Upper lobe of left lung (tissue), 6 donors: ENCODE measurements at regions not wholly inside any gene's neighbourhood (a gene's known extent, or its start where the extent isn't known, plus 50 kb on each side); places are given as distances from the start of the nearest gene placed in this dataset.

ENCODE experiments used
- ATAC-seq, 2 donors: fragments of 200-7000 bp; cut with Tn5 transposase; one replicate each; pipeline ENCODE4 v1.9.1; 2022; ENCODE audit warnings: mild to moderate bottlenecking in 2 of 2, moderate library complexity in 2 of 2; ENCODE audit not compliant: low FRiP score in 2 of 2
- DNase-seq, 2 donors: peaks; one replicate each; pipeline ENCODE4 v3.0.0-alpha.2; 2019 to 2020
- H3K27ac ChIP-seq, 4 donors: fragments of 200-600 bp; sonication (generic); one replicate each; pipeline ENCODE4 v1.5.1; 2016 to 2019
- H3K27me3 ChIP-seq, 4 donors: fragments of 200-600 bp; sonication (generic); one replicate each; pipeline ENCODE4 v1.5.1; 2017 to 2019
- H3K36me3 ChIP-seq, 4 donors: fragments of 200-600 bp; sonication (generic); one replicate each; pipeline ENCODE4 v1.5.1; 2016 to 2019
- H3K4me1 ChIP-seq, 4 donors: fragments of 200-600 bp; sonication (generic); one replicate each; pipeline ENCODE4 v1.5.1; 2018 to 2019
- H3K4me3 ChIP-seq, 4 donors: fragments of 200-600 bp; sonication (generic); one replicate each; pipeline ENCODE4 v1.5.1; 2017 to 2019; ENCODE audit warnings: mild to moderate bottlenecking in 2 of 4, moderate library complexity in 1 of 4
- H3K9me3 ChIP-seq, 4 donors: fragments of 200-600 bp; sonication (generic); one replicate each; pipeline ENCODE4 v1.5.1; 2018 to 2019
- EP300 ChIP-seq, 4 donors: sonication (generic); formaldehyde crosslinking; IDR thresholded peaks; one replicate each; pipeline ENCODE4 v1.5.1; 2017; ENCODE audit warnings: antibody characterized with exemption in 4 of 4, control low read depth in 2 of 4
- POLR2A ChIP-seq, 4 donors: fragments of 450-650 bp; IDR thresholded peaks; one replicate each; pipeline ENCODE4 v1.5.1; 2016 to 2017; ENCODE audit warnings: antibody characterized with exemption in 4 of 4, mild to moderate bottlenecking in 2 of 4
- POLR2AphosphoS5 ChIP-seq, 2 donors: sonication (generic); formaldehyde crosslinking; IDR thresholded peaks; one replicate each; pipeline ENCODE4 v1.5.1; 2017; ENCODE audit warnings: antibody characterized with exemption in 2 of 2
- WGBS, 2 donors: methylation state at CpG; one replicate each; pipeline ENCODE4 v1.1.5; 2017 to 2018; 5-methylcytosine and 5-hydroxymethylcytosine counted together
- TF ChIP-seq, protein P1 (sequence below), 6 experiments: fragments of 450-650 bp in 4 of 6; fragments of 200-600 bp in 2 of 6; sonication (generic) in 2 of 6; IDR thresholded peaks; one replicate each; pipeline ENCODE4 v1.5.1; 2016 to 2019; ENCODE audit warnings: antibody characterized with exemption in 6 of 6
- donor health status: DM: no; HTN: no; CAD: no; lungs with moderate emphysema.
- donor health status: DM: no; HTN: yes; CAD: no; lungs with severe emphysema.

GRCh38 chr12:4991373-4991772, 52.3 kb upstream of the KCNA5 start:
- WGBS, 2 donors, result 68 to 80% methylated on average over 6 of the region's 6 CpGs
- Histone ChIP-seq H3K4me1 (no peaks in the 10 kb centered on the region), H3K36me3 (no peaks in the 10 kb centered on the region), H3K4me3 (no peak overlapping the region), H3K27me3 (no peaks in the 10 kb centered on the region), H3K27ac (no peak overlapping the region), H3K9me3 (no peaks in the 10 kb centered on the region)
- TF ChIP-seq POLR2A (IDR thresholded peaks at IDR 0.05) (no peak), POLR2AphosphoS5 (IDR thresholded peaks at IDR 0.05) (no peak)
- TF ChIP-seq, protein P1, sequence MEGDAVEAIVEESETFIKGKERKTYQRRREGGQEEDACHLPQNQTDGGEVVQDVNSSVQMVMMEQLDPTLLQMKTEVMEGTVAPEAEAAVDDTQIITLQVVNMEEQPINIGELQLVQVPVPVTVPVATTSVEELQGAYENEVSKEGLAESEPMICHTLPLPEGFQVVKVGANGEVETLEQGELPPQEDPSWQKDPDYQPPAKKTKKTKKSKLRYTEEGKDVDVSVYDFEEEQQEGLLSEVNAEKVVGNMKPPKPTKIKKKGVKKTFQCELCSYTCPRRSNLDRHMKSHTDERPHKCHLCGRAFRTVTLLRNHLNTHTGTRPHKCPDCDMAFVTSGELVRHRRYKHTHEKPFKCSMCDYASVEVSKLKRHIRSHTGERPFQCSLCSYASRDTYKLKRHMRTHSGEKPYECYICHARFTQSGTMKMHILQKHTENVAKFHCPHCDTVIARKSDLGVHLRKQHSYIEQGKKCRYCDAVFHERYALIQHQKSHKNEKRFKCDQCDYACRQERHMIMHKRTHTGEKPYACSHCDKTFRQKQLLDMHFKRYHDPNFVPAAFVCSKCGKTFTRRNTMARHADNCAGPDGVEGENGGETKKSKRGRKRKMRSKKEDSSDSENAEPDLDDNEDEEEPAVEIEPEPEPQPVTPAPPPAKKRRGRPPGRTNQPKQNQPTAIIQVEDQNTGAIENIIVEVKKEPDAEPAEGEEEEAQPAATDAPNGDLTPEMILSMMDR (IDR thresholded peaks at IDR 0.05), result no peak
- ATAC-seq (no peak), DNase-seq (no peak)

DNA sequence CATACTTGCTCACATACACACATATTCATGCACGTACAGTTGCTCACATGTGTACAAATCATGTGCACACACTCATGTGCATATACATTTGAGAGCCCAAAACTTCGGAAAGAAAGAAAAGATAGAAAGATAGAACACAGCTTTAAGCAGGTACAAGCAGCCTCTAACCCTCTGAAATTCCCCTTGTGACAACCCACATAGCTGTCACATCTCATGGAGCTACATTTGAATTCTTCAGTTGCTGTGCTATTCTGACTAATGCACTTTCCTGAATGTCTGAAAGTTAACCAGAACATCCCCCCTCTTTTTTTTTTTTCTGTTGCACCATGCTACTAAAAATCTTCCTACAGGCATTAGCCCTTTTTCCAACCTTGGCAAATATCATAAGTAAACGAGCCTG, 51.9 kb upstream of the KCNA5 start:
- 49 to 62% methylated on average over 3 of the region's 3 CpGs for WGBS, 2 donors
- no peak for TF ChIP-seq EP300 (IDR thresholded peaks at IDR 0.05)
- TF ChIP-seq, protein P1 (IDR thresholded peaks at IDR 0.05), result no peak
- no peak for TF ChIP-seq POLR2A (IDR thresholded peaks at IDR 0.05)
- DNase-seq, result no peak

DNA sequence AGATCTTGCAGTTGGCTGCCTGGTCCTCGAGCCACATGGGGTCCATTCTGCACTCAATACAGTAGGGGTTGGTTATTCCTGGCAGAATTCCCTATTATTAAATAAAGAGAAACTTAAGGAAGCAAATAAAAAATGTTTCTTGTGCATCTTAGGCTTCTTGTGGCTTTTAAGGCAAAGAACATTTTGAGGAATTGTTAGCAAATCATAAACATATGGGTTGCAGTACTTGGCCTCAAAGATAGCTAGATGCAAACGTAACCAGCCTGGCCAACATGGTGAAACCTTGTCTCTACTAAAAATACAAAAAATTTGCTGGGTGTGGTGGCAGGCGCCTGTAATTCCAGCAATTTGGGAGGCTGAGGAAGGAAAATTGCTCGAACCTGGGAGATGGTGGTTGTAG, 50.8 kb upstream of the KCNA5 start:
- ATAC-seq (no peak), DNase-seq (no peak)
- Histone ChIP-seq H3K4me1 (no peaks in the 10 kb centered on the region), H3K9me3 (no peaks in the 10 kb centered on the region), H3K27ac (no peak overlapping the region), H3K36me3 (no peaks in the 10 kb centered on the region), H3K4me3 (no peak overlapping the region), H3K27me3 (no peaks in the 10 kb centered on the region)
- 71 to 76% methylated on average over 4 of the region's 4 CpGs for WGBS, 2 donors
- no peak for TF ChIP-seq EP300 (IDR thresholded peaks at IDR 0.05)
- no peak for TF ChIP-seq POLR2A (IDR thresholded peaks at IDR 0.05)
- TF ChIP-seq, protein P1 (IDR thresholded peaks at IDR 0.05), result no peak

More for the DNA sequence above, 51.9 kb upstream of the KCNA5 start:
- Histone ChIP-seq H3K36me3 (no peaks in the 10 kb centered on the region), H3K9me3 (no peaks in the 10 kb centered on the region), H3K27ac (no peak overlapping the region), H3K4me1 (no peaks in the 10 kb centered on the region), H3K27me3 (no peaks in the 10 kb centered on the region), H3K4me3 (no peak overlapping the region)
- ATAC-seq, result no peak
